NCI-H1694 treated with DMSO at 0.1 percent for 48 hours (cell line): ENCODE measurements at regions not wholly inside any gene's neighbourhood (a gene's known extent, or its start where the extent isn't known, plus 50 kb on each side); places are given as distances from the start of the nearest gene placed in this dataset.
"Not testable (repeated sequence)": the region's sequence is repeated elsewhere in the genome, so short reads cannot be mapped to it uniquely, and the experiment has no call there.

Source experiments
- DNase-seq: peaks from one replicate; lab custom pipeline; 2025; lab: John Stamatoyannopoulos, UW

GRCh38 chr5:176060472-176061268, 92.6 kb upstream of the THOC3 start:
- not testable (repeated sequence) for DNase-seq

- not testable (repeated sequence) for DNase-seq
Measured at GRCh38 chr5:176061269-176061622, 93.1 kb upstream of the THOC3 start.

GRCh38 chr5:176061660-176062059, 93.5 kb upstream of the THOC3 start:
- DNase-seq: not testable (repeated sequence)

GRCh38 chr5:176066262-176066945, 98.3 kb upstream of the THOC3 start:
- not testable (repeated sequence) for DNase-seq

- DNase-seq: not testable (repeated sequence)
Measured at GRCh38 chr5:176067162-176067561, 99.0 kb upstream of the THOC3 start.

DNA sequence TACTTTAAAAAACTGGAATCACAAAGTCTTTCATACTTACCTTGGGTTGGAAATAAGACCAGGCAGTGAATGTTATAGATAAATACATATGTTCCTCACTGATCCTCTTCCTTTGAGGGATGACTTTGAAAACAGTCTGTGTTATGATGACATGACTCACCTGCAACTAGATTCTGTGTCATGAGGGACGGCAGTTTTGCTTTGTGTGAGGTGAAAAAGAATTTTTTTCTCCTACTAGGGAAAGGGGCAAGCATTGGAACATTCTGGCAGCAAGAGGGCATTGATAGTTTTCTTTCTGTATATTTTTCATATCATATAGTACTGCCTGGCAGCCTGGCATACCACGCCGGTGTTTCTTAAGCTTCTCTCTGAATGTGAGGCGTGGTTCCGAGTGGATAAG, 99.8 kb upstream of the THOC3 start:
- DNase-seq: not testable (repeated sequence)

GRCh38 chr5:176073996-176074571, 106.0 kb upstream of the THOC3 start:
- not testable (repeated sequence) for DNase-seq

DNA sequence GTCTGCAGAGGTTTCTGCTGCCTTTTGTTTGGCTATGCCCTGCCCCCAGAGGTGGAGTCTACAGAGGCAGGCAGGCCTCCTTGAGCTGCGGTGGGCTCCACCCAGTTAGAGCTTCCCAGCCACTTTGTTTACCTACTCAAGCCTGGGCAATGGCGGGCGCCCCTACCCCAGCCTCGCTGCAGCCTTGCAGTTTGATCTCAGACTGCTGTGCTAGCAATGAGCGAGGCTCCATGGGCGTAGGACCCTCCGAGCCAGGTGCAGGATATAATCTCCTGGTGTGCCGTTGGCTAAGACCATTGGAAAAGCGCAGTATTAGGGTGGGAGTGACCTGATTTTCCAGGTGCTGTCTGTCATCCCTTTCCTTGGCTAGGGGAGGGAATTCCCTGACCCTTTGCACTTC, 115.6 kb upstream of the THOC3 start:
- not testable (repeated sequence) for DNase-seq

DNA sequence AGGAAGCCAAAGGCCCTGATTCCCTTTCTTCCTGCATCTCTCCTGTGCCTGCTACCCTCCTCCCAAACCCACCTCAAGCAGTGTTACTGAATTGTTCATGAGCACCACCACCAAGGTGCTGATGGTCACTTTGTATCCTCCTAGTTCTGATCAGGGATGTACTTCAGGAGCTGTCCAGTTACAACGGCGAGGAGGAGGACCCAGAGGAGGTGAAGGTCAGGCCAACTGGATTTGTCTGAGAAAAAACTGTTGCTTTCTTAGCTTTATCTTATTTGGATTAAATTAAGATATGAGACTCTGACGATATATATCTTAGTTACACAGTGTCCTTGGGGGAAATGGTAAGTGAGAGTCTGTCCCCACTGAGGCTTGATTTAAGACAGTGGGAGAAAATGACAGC, 135.0 kb upstream of the THOC3 start:
- DNase-seq: not testable (repeated sequence)

DNA sequence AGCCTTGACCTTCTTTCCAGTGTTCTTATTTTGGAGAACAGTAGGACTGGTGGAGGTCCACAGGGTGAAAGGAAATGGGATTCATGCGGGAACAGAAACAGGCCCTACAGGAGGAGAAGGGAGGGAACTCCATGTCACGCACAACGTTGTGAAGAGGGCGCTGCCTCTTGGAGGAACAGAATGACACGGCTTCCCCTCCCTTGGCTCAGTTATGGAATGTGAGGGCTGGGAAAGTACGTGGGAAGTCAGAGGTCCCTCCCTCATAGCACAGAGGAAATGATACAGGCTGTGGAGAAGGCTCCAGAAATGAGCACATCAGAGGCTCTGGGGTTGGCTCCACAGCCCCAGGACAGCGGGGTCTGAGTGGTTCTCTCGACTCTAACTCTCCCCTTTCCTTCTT, 125.3 kb upstream of the SIMC1 start:
- not testable (repeated sequence) for DNase-seq

- not testable (repeated sequence) for DNase-seq
Measured at GRCh38 chr5:176113673-176114335, 124.4 kb upstream of the SIMC1 start.

GRCh38 chr5:176114825-176115224, 123.4 kb upstream of the SIMC1 start:
- not testable (repeated sequence) for DNase-seq

DNA sequence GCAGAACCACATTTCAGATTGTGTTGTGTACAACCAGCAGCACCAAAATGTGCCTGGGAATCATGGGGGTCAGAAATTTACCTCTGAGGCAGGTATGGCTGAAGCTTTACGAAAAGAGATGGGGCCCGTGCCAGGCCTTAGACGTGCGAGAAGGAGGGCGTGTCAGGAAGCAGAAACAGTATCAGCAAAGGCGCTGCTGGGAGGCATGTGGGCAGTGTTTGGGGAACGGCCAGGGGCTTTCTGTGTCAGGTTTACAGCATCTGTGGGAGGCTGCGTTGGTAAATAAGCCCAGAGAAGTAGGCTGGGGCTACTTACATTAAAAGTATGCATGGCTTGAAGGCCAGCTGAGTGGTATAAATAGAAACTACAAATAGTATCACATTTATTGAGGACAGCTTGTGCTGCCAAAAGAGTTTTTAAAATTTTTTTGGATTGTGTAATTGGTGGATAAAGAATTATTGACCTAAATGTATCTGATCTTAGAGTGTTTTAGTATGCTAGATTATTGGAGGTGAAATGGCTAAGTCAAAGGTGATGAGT, 120.5 kb upstream of the SIMC1 start:
- DNase-seq: not testable (repeated sequence)

DNA sequence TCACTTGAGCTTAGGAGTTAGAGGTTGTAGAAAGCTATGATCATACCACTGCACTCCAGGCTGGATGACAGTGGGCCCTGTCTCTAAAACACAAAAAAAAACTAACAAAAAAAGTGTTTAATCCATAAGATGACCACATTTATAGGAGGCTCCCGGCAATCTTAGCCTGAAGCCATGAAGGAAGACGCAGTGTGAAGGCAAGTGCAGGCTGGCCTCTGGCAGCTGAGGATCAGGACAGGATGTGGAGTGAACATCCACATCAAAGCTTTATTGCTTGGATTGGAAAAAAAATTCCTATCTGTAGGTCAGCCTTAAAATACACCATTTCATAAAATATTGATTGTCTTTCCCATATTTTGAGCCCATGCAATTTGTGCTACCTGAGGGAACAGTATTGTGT, 115.9 kb upstream of the SIMC1 start:
- not testable (repeated sequence) for DNase-seq

DNA sequence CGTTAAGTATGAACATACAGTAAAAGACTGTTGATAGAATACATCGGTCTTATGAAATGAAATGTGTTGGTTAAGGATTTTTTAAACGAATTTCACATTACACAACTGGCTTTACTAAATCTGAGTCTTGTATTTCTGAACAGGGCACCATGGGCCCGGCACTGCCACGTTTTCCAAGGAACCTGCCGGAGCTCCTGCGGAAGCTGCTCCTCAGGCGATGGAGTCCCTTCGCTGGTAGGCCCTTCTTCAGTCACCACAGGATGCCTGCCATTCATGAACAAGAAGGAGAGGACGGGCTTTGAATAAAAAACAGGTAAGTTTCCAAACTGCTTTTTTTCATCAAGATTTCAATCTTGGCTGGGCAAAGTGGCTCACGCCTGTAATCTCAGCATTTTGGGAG, 114.1 kb upstream of the SIMC1 start:
- not testable (repeated sequence) for DNase-seq

- no peak for DNase-seq
Measured at GRCh38 chr5:176131771-176132170, 106.5 kb upstream of the SIMC1 start.

GRCh38 chr5:176132471-176133288, 105.5 kb upstream of the SIMC1 start:
- DNase-seq: no peak

- DNase-seq: no peak
Measured at GRCh38 chr5:176133289-176133870, 104.8 kb upstream of the SIMC1 start.

- DNase-seq: no peak
Measured at GRCh38 chr5:176133877-176134276, 104.3 kb upstream of the SIMC1 start.

- DNase-seq: no peak
Measured at GRCh38 chr5:176134529-176135223, 103.5 kb upstream of the SIMC1 start.
